ENCODE measurements at regions not wholly inside any gene's neighbourhood (a gene's known extent, or its start where the extent isn't known, plus 50 kb on each side); places are given as distances from the start of the nearest gene placed in this dataset.
"Not testable (repeated sequence)": the region's sequence is repeated elsewhere in the genome, so short reads cannot be mapped to it uniquely, and the experiment has no call there.

DNA sequence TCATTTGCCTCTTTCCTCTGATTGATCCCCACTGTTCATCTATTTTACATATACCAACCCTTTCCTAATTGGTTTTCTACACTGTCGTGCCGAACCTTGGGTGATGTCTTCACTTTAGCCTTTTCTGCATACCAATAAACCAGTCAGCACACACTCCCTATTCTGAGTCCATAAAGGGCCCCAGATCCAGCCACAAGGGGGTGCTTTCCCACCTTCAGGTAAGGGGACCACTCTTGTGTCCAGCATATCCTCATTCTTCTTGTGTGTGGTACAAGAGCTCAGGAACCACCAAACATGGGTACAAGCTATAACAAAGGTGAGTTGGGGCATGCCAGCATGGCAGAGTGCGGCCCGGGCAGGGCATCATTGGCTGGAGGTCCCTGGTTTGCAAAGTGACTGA, 859.8 kb downstream of the FSCB start:
- Mint-ChIP-seq H3K27me3 (ENCODE audit: low read depth) (no peaks in the 10 kb centered on the region), H3K9me3 (peaks cover 19% of the 10 kb centered on the region), H3K36me3 (ENCODE audit: insufficient read depth) (no peaks in the 10 kb centered on the region), H3K4me3 (no peak overlapping the region), H3K4me1 (ENCODE audit: low read depth) (no peaks in the 10 kb centered on the region)
- DNase-seq (no peak), ATAC-seq (no peak)

DNA sequence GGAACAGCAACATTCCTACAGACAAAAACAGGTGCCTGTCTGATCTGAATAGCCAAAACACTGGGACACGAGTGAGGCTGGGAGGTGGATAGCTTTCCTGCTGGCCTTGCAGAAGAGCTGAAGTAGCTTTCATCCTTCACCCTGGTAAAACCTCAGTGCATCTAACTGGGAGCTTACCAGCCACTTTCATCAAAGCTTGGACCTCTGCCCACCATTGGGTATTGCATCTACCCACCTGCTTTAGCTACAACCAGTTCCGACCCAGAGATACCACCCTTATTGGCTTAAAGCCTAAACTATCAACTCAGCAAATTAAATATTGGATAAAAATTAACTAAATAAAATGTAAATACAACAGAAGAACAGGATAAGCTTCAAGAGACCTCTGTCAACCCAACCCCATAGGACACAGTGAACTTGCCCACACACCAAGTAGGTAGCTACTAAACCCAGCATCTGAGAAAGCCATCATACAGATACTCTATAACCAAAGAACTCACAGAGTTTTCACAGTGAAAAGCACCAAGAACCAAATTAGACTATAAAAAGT, 866.3 kb downstream of the FSCB start:
- Mint-ChIP-seq H3K4me3 (no peak overlapping the region), H3K27me3 (ENCODE audit: low read depth) (no peaks in the 10 kb centered on the region), H3K36me3 (ENCODE audit: insufficient read depth) (no peaks in the 10 kb centered on the region), H3K4me1 (ENCODE audit: low read depth) (no peaks in the 10 kb centered on the region), H3K9me3 (peaks cover 4% of the 10 kb centered on the region)
- no peak for ATAC-seq
- no peak for DNase-seq

DNA sequence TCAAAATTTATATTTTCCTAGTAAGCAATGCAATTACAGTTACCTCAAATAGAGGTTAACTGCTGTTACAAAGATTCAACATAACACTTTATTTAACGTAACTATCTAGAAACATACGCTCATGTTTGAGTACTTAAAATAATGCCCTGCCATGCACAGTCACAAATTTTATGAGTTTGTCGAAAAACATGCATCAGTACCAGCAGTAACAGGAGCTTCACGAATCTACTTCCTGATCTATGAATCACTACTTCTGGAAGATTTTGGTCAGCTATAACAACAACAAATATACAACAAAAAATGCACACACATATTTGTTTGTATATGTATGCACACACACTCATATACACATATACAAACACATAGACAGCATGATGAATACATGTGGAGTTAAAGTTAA, 881.8 kb downstream of the FSCB start:
- H3K4me3 Mint-ChIP-seq = no peak overlapping the region
- peaks cover 11% of the 10 kb centered on the region for H3K9me3 Mint-ChIP-seq
- ATAC-seq = no peak
- DNase-seq = no peak
- no peaks in the 10 kb centered on the region for H3K36me3 Mint-ChIP-seq (ENCODE audit: insufficient read depth)
- H3K4me1 Mint-ChIP-seq (ENCODE audit: low read depth) = no peaks in the 10 kb centered on the region
- no peaks in the 10 kb centered on the region for H3K27me3 Mint-ChIP-seq (ENCODE audit: low read depth)

DNA sequence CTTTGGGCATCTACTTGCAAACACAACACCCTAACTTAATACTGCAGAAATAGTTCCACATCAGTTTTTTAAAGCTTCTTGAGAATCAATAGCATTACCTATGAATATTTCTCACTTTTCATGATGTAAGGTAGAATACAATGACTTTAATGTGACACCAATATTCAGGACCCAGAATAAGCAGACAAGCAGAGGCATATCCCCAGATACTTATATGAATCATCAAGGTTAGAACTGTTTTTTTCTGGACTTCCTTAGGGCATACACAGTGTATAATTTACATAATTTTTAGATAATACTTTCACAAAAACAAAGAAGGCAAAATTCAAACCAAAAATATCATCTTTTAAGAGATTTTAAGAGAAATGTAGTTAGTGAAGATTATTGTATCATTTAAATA, 885.8 kb downstream of the FSCB start:
- H3K36me3 Mint-ChIP-seq (ENCODE audit: insufficient read depth) = no peaks in the 10 kb centered on the region
- no peak for DNase-seq
- H3K4me1 Mint-ChIP-seq (ENCODE audit: low read depth) = no peaks in the 10 kb centered on the region
- H3K4me3 Mint-ChIP-seq = no peak overlapping the region
- H3K9me3 Mint-ChIP-seq = peaks cover 4% of the 10 kb centered on the region
- H3K27me3 Mint-ChIP-seq (ENCODE audit: low read depth) = no peaks in the 10 kb centered on the region
- ATAC-seq = no peak

DNA sequence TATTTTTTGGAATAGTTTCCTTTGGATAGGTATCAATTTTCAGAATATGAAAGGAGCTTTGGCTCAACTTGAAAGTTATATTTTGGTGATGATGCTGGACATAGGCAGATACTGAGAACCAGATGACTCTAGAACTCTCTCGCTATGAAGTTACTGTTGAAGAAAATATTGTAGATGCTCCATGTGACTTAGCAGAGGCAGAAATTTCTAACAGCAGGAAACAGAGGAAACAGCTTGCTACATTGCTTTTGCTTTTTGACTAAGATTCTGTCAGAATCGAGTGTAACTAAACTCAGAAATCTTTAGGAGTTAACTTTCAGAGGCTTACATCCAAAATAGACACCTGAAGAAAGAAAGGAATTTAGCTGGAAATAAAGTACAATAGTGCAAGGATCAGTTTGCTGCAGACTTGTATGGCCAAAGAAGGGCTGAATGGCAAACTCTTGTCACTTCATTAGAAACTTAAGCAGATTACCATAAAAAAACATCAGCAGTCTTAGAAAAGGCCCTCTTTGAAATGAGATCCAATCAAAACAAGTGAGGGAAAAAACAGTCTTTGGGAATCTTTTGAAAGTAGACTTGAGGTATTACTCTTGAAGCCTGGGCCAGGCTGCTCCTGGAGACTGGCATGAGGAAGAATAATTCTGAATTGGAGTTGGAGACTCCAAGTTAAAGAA, 911.8 kb downstream of the FSCB start:
- Mint-ChIP-seq H3K4me1 (ENCODE audit: low read depth) (no peaks in the 10 kb centered on the region), H3K9me3 (peaks cover 8% of the 10 kb centered on the region), H3K4me3 (no peak overlapping the region), H3K36me3 (ENCODE audit: insufficient read depth) (no peaks in the 10 kb centered on the region), H3K27me3 (ENCODE audit: low read depth) (no peaks in the 10 kb centered on the region)
- no peak for ATAC-seq
- DNase-seq = no peak

DNA sequence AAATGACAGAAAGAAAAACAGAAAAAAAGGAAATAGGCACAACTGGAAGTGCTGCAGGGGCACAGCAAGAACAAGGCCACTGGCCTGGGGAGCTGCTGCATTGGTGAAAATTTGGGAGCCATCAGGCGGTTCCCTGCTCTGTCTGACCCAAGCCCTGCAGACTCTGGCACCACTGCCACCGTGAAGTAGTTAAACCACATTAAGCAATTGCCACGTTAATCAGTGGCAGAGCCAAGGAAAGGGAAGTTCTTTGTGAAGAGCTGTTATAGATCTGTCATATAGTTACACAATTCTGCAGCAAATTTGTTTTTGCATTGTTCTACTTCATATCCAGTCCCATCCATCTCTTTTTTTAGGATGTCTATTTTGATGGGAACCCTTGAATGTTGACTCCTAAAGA, 915.3 kb downstream of the FSCB start:
- no peak overlapping the region for H3K4me3 Mint-ChIP-seq
- H3K4me1 Mint-ChIP-seq (ENCODE audit: low read depth) = no peaks in the 10 kb centered on the region
- H3K27me3 Mint-ChIP-seq (ENCODE audit: low read depth) = no peaks in the 10 kb centered on the region
- no peak for DNase-seq
- H3K36me3 Mint-ChIP-seq (ENCODE audit: insufficient read depth) = no peaks in the 10 kb centered on the region
- ATAC-seq = no peak
- peaks cover 3% of the 10 kb centered on the region for H3K9me3 Mint-ChIP-seq

DNA sequence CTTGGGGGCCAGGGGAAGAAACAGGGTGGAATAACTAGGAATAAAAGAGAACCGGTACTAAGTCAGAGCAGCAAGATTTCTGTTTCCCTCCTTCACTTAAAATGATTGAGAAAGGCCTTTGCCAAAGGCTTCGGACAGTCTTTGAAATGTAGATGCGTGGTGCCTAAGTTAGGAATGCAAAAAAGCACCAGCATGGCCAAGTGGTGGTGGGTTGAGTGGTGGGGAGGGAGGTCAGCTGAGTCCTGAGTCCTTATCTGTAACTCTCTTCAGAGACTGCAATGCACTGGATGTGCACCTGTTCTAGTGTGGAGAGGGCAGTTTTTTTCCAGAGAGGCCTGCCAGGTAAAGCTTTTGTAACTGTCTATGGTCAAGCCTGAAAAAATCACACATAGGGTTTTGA, 919.9 kb downstream of the FSCB start:
- Mint-ChIP-seq H3K27me3 (ENCODE audit: low read depth) (no peaks in the 10 kb centered on the region), H3K4me1 (ENCODE audit: low read depth) (no peaks in the 10 kb centered on the region), H3K36me3 (ENCODE audit: insufficient read depth) (no peaks in the 10 kb centered on the region), H3K9me3 (peaks cover 4% of the 10 kb centered on the region), H3K4me3 (no peak overlapping the region)
- ATAC-seq = no peak
- DNase-seq = no peak

DNA sequence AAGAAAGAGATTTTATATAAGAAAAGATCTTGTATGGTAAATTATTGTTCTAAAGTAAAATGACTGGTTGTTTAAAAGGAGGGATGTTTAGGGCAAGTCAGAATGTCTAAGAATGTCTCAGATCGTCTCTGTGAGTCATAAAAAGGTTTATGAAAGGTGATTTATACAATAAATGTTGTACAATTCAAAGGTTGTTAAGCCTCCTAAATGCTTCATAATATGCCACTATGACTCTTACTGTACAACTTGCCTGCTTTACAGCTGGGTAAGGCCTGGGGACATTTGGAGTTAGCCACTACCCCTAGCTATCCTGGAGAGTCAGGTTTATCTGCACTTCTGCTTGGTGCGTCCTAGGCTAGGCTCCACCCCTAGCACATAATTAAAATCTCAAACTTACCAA, 927.4 kb downstream of the FSCB start:
- no peaks in the 10 kb centered on the region for H3K4me1 Mint-ChIP-seq (ENCODE audit: low read depth)

DNA sequence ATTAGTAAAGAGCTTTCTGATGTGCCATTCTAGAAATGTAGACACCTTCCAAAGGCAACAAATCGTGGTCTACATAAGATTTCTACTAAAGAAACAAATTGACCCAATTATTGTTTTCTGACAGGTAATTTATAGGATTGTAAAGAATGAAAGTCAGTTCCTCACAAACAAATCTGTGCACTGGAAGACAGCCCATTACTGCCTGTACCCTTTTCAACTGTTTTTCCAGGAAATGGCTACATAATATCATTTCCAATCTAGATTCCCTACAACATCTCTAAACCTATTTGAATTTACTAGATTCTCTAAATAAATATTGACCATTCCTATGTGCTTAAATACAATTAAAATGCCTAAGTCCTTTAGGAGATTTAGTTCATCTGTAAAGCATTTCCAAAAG, 939.1 kb downstream of the FSCB start:
- Mint-ChIP-seq H3K9me3 (peaks cover 4% of the 10 kb centered on the region), H3K4me1 (ENCODE audit: low read depth) (no peaks in the 10 kb centered on the region), H3K36me3 (ENCODE audit: insufficient read depth) (no peaks in the 10 kb centered on the region), H3K4me3 (no peak overlapping the region), H3K27me3 (ENCODE audit: low read depth) (no peaks in the 10 kb centered on the region)
- ATAC-seq (no peak), DNase-seq (no peak)

More for the DNA sequence above, 927.4 kb downstream of the FSCB start:
- ATAC-seq = no peak
- Mint-ChIP-seq H3K9me3 (peaks cover 19% of the 10 kb centered on the region), H3K27me3 (ENCODE audit: low read depth) (no peaks in the 10 kb centered on the region), H3K4me3 (no peak overlapping the region), H3K36me3 (ENCODE audit: insufficient read depth) (no peaks in the 10 kb centered on the region)
- DNase-seq = no peak

DNA sequence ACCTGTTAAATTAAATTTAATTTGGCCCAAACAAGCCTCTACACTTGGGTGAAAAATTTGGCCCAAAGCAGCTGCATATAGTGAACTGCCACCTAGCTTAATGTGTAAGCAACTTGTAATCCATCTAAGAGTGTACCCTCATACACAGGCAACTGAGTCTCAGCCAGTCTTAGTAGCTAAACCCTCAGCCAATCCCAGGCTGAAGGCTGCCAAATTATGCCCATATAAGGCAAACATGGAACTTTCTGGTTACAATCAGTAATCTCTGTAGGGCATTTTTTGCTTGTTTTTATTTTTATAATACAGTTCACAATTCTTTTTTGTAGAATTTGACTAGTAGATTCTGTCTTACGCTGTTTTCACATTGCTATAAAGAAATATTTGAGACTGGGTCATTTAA, 958.7 kb downstream of the FSCB start:
- peaks cover 6% of the 10 kb centered on the region for H3K9me3 Mint-ChIP-seq
- no peak overlapping the region for H3K4me3 Mint-ChIP-seq
- no peaks in the 10 kb centered on the region for H3K27me3 Mint-ChIP-seq (ENCODE audit: low read depth)
- H3K36me3 Mint-ChIP-seq (ENCODE audit: insufficient read depth) = no peaks in the 10 kb centered on the region
- no peaks in the 10 kb centered on the region for H3K4me1 Mint-ChIP-seq (ENCODE audit: low read depth)
- DNase-seq = no peak
- no peak for ATAC-seq

DNA sequence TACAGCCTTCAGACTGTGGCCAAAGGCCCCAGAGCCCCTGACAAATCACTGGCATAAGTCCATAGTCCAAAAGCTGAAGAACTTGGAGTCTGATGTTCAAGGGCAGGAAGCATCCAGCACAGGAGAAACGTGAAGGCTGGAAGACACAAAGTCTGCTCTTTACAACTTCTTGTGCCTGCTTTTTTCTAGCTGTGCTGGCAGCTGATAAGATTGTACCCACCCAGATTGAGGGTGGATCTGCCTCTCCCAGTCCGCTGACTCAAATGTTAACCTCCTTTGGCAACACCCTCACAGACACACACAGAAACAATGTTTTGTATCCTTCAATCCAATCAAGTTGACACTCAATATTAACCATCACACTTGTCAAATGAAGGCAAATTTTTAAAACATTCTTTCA, 959.5 kb downstream of the FSCB start:
- not testable (repeated sequence) for H3K4me3 Mint-ChIP-seq; ATAC-seq; DNase-seq; H3K36me3 Mint-ChIP-seq (ENCODE audit: insufficient read depth); H3K27me3 Mint-ChIP-seq (ENCODE audit: low read depth); H3K4me1 Mint-ChIP-seq (ENCODE audit: low read depth); H3K9me3 Mint-ChIP-seq

DNA sequence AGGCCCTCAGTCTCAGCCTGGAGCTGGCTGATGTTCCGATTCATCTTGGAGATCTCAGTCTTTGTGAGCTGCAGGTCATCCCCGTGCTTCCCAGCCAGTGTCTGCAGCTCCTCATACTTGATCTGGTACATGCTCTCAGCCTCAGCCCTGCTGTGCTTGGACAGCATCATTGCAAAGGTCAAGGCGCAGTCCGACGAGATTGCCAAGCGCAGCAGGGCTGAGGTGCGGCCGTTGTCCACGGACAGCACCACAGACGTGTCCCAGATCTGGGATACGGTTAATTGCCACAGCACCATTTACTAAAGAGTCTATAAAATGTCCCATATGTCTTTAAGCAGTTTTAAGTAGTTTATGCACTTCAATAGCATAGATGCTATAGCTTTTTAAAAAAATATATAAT, 965.7 kb downstream of the FSCB start:
- no peaks in the 10 kb centered on the region for H3K4me1 Mint-ChIP-seq (ENCODE audit: low read depth)
- DNase-seq (no peak), ATAC-seq (no peak)
- peaks cover 20% of the 10 kb centered on the region for H3K9me3 Mint-ChIP-seq
- no peaks in the 10 kb centered on the region for H3K27me3 Mint-ChIP-seq (ENCODE audit: low read depth)
- H3K4me3 Mint-ChIP-seq = no peak overlapping the region
- no peaks in the 10 kb centered on the region for H3K36me3 Mint-ChIP-seq (ENCODE audit: insufficient read depth)

DNA sequence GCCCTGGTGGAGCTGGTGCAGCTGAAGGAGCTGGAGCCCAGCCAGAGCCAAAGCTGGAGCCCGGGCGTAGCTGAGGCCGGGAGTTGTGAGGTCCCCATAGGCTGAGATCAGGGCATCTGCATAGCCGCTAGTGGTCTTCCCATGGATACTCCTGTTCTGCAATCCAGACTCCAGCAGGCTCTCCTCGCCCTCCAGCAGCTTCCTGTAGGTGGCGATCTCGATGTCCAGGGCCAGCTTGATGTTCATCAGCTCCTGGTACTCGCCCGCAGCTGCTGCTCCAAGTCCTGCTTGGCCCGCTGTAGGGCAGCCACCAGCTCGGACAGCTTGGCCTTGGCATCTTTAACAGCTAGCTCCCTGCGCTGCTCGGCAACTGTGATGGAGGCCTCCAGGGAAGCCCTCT, 966.1 kb downstream of the FSCB start:
- no peaks in the 10 kb centered on the region for H3K4me1 Mint-ChIP-seq (ENCODE audit: low read depth)
- DNase-seq (no peak), ATAC-seq (no peak)
- no peak overlapping the region for H3K4me3 Mint-ChIP-seq
- no peaks in the 10 kb centered on the region for H3K36me3 Mint-ChIP-seq (ENCODE audit: insufficient read depth)
- H3K27me3 Mint-ChIP-seq (ENCODE audit: low read depth) = no peaks in the 10 kb centered on the region
- H3K9me3 Mint-ChIP-seq = peaks cover 20% of the 10 kb centered on the region

DNA sequence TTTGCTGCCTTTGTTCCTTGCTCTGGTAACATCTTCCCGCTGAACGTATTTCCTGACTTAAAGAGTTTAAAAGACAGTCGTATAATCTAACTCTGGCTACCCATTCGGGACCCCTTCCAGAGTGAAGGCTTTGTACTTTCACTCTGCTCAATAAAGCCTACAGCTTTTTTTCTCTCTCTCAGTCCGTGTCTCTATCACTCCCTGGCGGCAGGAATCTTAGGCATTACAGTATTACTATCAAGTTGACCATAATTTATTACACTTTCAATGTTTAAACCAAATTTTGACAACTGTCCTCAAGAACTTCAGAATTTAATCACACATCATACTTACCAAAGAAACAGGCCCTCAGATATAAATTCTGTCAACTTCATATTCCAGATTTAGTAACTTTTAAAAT, 967.9 kb downstream of the FSCB start:
- Mint-ChIP-seq H3K9me3 (peaks cover 24% of the 10 kb centered on the region), H3K36me3 (ENCODE audit: insufficient read depth) (no peaks in the 10 kb centered on the region), H3K27me3 (ENCODE audit: low read depth) (no peaks in the 10 kb centered on the region), H3K4me3 (no peak overlapping the region), H3K4me1 (ENCODE audit: low read depth) (no peaks in the 10 kb centered on the region)
- DNase-seq = no peak
- no peak for ATAC-seq

DNA sequence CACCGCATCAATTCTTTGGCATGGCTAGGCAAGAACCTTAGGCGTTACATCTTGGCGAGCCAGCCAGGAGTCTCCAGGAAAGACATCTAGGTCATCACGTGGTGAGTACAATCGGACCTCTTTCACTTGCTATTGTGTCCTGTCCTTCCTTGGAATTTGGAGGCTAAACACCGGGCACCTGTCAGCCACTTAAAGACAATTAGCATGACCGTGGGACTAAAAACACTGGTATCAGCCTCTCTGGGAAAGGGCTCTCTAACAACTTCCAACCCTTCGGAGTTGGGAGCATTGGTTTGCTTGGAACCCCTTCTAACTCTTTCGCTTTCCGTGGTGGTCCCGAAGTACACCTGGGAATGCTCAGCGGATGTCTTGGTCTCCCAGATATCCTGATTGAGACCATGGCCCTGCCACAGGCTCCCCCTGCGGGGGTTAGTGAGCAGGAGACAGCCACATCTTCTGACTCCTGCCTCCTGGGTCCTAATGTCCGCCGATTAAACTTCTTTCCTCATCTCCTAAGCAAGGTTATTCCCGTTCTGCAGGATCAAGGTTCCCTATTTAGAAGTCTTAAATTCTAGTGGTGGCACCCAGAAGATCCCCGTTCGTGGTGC, 971.7 kb downstream of the FSCB start:
- H3K4me1 Mint-ChIP-seq (ENCODE audit: low read depth) = no peaks in the 10 kb centered on the region
- DNase-seq (no peak), ATAC-seq (no peak)
- H3K4me3 Mint-ChIP-seq = no peak overlapping the region
- no peaks in the 10 kb centered on the region for H3K27me3 Mint-ChIP-seq (ENCODE audit: low read depth)
- H3K9me3 Mint-ChIP-seq = peaks cover 24% of the 10 kb centered on the region
- H3K36me3 Mint-ChIP-seq (ENCODE audit: insufficient read depth) = no peaks in the 10 kb centered on the region
